ENCODE measurements at regions not wholly inside any gene's neighbourhood (a gene's known extent, or its start where the extent isn't known, plus 50 kb on each side); places are given as distances from the start of the nearest gene placed in this dataset.

GRCh38 chr14:38078393-38078792 is 129.3 kb upstream of the SSTR1 start:
- DNase-seq (ENCODE audit: extremely low spot score, unreplicated experiment): no peak
- Mint-ChIP-seq H3K27ac (ENCODE audit: unreplicated experiment) (no peak overlapping the region), H3K36me3 (ENCODE audit: unreplicated experiment) (no peaks in the 10 kb centered on the region), H3K27me3 (ENCODE audit: unreplicated experiment) (no peaks in the 10 kb centered on the region), H3K9me3 (ENCODE audit: unreplicated experiment) (peaks cover 8% of the 10 kb centered on the region), H3K4me3 (ENCODE audit: unreplicated experiment) (no peak overlapping the region), H3K4me1 (ENCODE audit: unreplicated experiment) (no peaks in the 10 kb centered on the region)
- TF ChIP-seq CTCF (IDR thresholded peaks at IDR 0.05): no peak

GRCh38 chr14:38079268-38079667 is 128.4 kb upstream of the SSTR1 start:
- no peak for TF ChIP-seq CTCF (IDR thresholded peaks at IDR 0.05)
- Mint-ChIP-seq H3K4me3 (ENCODE audit: unreplicated experiment) (no peak overlapping the region), H3K4me1 (ENCODE audit: unreplicated experiment) (no peaks in the 10 kb centered on the region), H3K27ac (ENCODE audit: unreplicated experiment) (no peak overlapping the region), H3K36me3 (ENCODE audit: unreplicated experiment) (no peaks in the 10 kb centered on the region), H3K27me3 (ENCODE audit: unreplicated experiment) (no peaks in the 10 kb centered on the region), H3K9me3 (ENCODE audit: unreplicated experiment) (peaks cover 3% of the 10 kb centered on the region)
- DNase-seq (ENCODE audit: extremely low spot score, unreplicated experiment): no peak

GRCh38 chr14:38079886-38080285 is 127.8 kb upstream of the SSTR1 start:
- H3K4me3 Mint-ChIP-seq (ENCODE audit: unreplicated experiment): no peak overlapping the region
- no peaks in the 10 kb centered on the region for H3K36me3 Mint-ChIP-seq (ENCODE audit: unreplicated experiment)
- no peak for DNase-seq (ENCODE audit: extremely low spot score, unreplicated experiment)
- TF ChIP-seq CTCF (IDR thresholded peaks at IDR 0.05): no peak
- no peak overlapping the region for H3K27ac Mint-ChIP-seq (ENCODE audit: unreplicated experiment)
- peaks cover 3% of the 10 kb centered on the region for H3K9me3 Mint-ChIP-seq (ENCODE audit: unreplicated experiment)
- H3K27me3 Mint-ChIP-seq (ENCODE audit: unreplicated experiment): no peaks in the 10 kb centered on the region
- H3K4me1 Mint-ChIP-seq (ENCODE audit: unreplicated experiment): no peaks in the 10 kb centered on the region

- no peak overlapping the region for H3K27ac Mint-ChIP-seq (ENCODE audit: unreplicated experiment)
- no peak for TF ChIP-seq CTCF (IDR thresholded peaks at IDR 0.05)
- H3K27me3 Mint-ChIP-seq (ENCODE audit: unreplicated experiment): no peaks in the 10 kb centered on the region
- H3K4me3 Mint-ChIP-seq (ENCODE audit: unreplicated experiment): no peak overlapping the region
- no peaks in the 10 kb centered on the region for H3K4me1 Mint-ChIP-seq (ENCODE audit: unreplicated experiment)
- H3K36me3 Mint-ChIP-seq (ENCODE audit: unreplicated experiment): no peaks in the 10 kb centered on the region
- H3K9me3 Mint-ChIP-seq (ENCODE audit: unreplicated experiment): peaks cover 3% of the 10 kb centered on the region
- no peak for DNase-seq (ENCODE audit: extremely low spot score, unreplicated experiment)
These were observed 127.0 kb upstream of the SSTR1 start for GRCh38 chr14:38080696-38081095.

- TF ChIP-seq CTCF (IDR thresholded peaks at IDR 0.05): no peak
- DNase-seq (ENCODE audit: extremely low spot score, unreplicated experiment): no peak
- H3K36me3 Mint-ChIP-seq (ENCODE audit: unreplicated experiment): no peaks in the 10 kb centered on the region
These were observed 124.7 kb upstream of the SSTR1 start for GRCh38 chr14:38083039-38083438.

More at GRCh38 chr14:38083039-38083438, 124.7 kb upstream of the SSTR1 start:
- peaks cover 3% of the 10 kb centered on the region for H3K9me3 Mint-ChIP-seq (ENCODE audit: unreplicated experiment)
- no peaks in the 10 kb centered on the region for H3K4me1 Mint-ChIP-seq (ENCODE audit: unreplicated experiment)
- no peak overlapping the region for H3K4me3 Mint-ChIP-seq (ENCODE audit: unreplicated experiment)
- no peaks in the 10 kb centered on the region for H3K27me3 Mint-ChIP-seq (ENCODE audit: unreplicated experiment)
- no peak overlapping the region for H3K27ac Mint-ChIP-seq (ENCODE audit: unreplicated experiment)

Measured in osteocyte (in vitro differentiated cells).